Osteoblast (primary cell): ENCODE measurements at regions not wholly inside any gene's neighbourhood (a gene's known extent, or its start where the extent isn't known, plus 50 kb on each side); places are given as distances from the start of the nearest gene placed in this dataset.

Source experiments
- DNase-seq: peaks from one replicate; pipeline ENCODE4 v3.0.0; 2011; ENCODE audit warnings: low spot score, mixed read lengths; ENCODE audit not compliant: insufficient read length; ENCODE audit errors: missing footprints
- H2AFZ ChIP-seq: 2 replicates; pipeline ENCODE4 v1.6.0; 2011; ENCODE audit warnings: mild to moderate bottlenecking, low read length
- H3K27ac ChIP-seq: 2 replicates; pipeline ENCODE4 v1.5.1; 2011; ENCODE audit warnings: mild to moderate bottlenecking, low read depth, low read length, moderate library complexity
- H3K27me3 ChIP-seq: 2 replicates; pipeline ENCODE4 v1.6.0; 2012; ENCODE audit warnings: mild to moderate bottlenecking, control low read depth, inconsistent platforms, low read length, moderate library complexity; ENCODE audit not compliant: insufficient read depth
- H3K36me3 ChIP-seq: 2 replicates; pipeline ENCODE4 v1.5.1; 2011; ENCODE audit warnings: mild to moderate bottlenecking, low read length, control low read depth, moderate library complexity; ENCODE audit not compliant: insufficient read depth
- H3K4me1 ChIP-seq: 2 replicates; pipeline ENCODE4 v1.5.1; 2011; ENCODE audit warnings: mild to moderate bottlenecking, low read length, control low read depth, moderate library complexity; ENCODE audit not compliant: insufficient read depth
- H3K4me2 ChIP-seq: 2 replicates; pipeline ENCODE4 v1.6.0; 2011; ENCODE audit warnings: mild to moderate bottlenecking, low read length; ENCODE audit not compliant: insufficient read depth
- H3K4me3 ChIP-seq: fragments of 200-600 bp; sonication (generic); 3 replicates; pipeline ENCODE4 v1.5.1; 2012; ENCODE audit warnings: mild to moderate bottlenecking, low read length, inconsistent platforms; ENCODE audit not compliant: insufficient read depth
- H3K79me2 ChIP-seq: 2 replicates; pipeline ENCODE4 v1.6.0; 2012; ENCODE audit warnings: mild to moderate bottlenecking, low read length, control low read depth, inconsistent platforms; ENCODE audit not compliant: insufficient read depth
- H3K9me3 ChIP-seq: 2 replicates; pipeline ENCODE4 v1.5.1; 2011; ENCODE audit warnings: low read depth, low read length, control low read depth
- H4K20me1 ChIP-seq: 2 replicates; pipeline ENCODE4 v1.6.0; 2012; ENCODE audit warnings: mild to moderate bottlenecking, low read length, control low read depth; ENCODE audit not compliant: insufficient read depth
- TF ChIP-seq, protein P1 (sequence below): IDR thresholded peaks from 2 replicates; pipeline ENCODE4 v1.5.1; 2011; ENCODE audit warnings: mild to moderate bottlenecking, low read depth, low read length, moderate library complexity; ENCODE audit errors: extremely low read depth

DNA sequence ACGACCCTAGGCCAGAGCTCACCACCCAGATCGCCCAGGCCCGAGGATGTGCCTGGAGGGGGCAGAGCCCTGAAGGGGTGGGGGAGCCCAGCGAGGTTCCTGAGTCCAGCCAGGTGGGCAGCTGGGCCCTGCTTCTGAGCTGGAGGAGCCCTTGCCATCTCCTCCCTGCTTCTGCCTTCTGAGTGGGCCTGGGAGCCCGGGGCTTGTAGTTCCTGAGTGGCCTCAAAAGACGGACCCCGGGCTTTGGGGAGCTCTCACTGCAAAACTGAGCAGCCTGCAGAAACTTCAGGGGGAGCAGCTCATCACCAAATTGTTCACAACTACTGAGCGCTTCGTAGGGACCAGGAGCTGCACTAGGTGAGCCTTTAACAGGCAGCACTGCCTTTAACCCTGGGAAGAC lies 112.1 kb downstream of the NCOR2 start:
- DNase-seq: no peak
- peaks cover 77% of the 10 kb centered on the region for H4K20me1 ChIP-seq
- peaks cover 3% of the 10 kb centered on the region for H3K79me2 ChIP-seq
- H3K27ac ChIP-seq: peak overlapping the region; percentile 51
- no peak overlapping the region for H3K4me3 ChIP-seq
- peaks cover 26% of the 10 kb centered on the region for H3K36me3 ChIP-seq
- no peaks in the 10 kb centered on the region for H3K9me3 ChIP-seq
- TF ChIP-seq, protein P1, sequence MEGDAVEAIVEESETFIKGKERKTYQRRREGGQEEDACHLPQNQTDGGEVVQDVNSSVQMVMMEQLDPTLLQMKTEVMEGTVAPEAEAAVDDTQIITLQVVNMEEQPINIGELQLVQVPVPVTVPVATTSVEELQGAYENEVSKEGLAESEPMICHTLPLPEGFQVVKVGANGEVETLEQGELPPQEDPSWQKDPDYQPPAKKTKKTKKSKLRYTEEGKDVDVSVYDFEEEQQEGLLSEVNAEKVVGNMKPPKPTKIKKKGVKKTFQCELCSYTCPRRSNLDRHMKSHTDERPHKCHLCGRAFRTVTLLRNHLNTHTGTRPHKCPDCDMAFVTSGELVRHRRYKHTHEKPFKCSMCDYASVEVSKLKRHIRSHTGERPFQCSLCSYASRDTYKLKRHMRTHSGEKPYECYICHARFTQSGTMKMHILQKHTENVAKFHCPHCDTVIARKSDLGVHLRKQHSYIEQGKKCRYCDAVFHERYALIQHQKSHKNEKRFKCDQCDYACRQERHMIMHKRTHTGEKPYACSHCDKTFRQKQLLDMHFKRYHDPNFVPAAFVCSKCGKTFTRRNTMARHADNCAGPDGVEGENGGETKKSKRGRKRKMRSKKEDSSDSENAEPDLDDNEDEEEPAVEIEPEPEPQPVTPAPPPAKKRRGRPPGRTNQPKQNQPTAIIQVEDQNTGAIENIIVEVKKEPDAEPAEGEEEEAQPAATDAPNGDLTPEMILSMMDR: no peak
- no peaks in the 10 kb centered on the region for H3K27me3 ChIP-seq
- H3K4me1 ChIP-seq: peaks cover 35% of the 10 kb centered on the region
- no peak overlapping the region for H3K4me2 ChIP-seq
- no peak overlapping the region for H2AFZ ChIP-seq

DNA sequence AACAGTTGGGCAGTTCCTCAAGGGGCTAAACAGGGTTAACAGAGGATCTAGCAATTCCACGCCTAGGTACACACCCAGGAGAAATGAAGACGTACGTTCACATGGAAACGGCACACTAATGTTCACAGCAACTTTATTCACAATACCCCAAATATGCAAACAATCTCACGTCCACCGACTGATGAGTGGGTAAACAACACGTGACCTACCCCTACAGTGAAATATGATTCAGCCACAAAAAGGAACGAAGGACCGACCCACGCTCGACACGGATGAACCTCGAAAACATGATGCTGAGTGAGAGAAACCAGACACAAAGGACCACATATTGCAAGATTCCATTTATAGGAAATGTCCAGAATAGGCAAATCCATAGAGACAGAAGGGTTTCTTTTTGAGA lies 112.7 kb downstream of the NCOR2 start:
- peaks cover 22% of the 10 kb centered on the region for H3K36me3 ChIP-seq
- TF ChIP-seq, protein P1: no peak
- no peak overlapping the region for H3K4me3 ChIP-seq
- H3K4me2 ChIP-seq: no peak overlapping the region
- H3K79me2 ChIP-seq: peaks cover 4% of the 10 kb centered on the region
- H3K9me3 ChIP-seq: no peaks in the 10 kb centered on the region
- peak overlapping the region; percentile 64 for H3K27ac ChIP-seq
- H3K4me1 ChIP-seq: peaks cover 35% of the 10 kb centered on the region
- H2AFZ ChIP-seq: no peak overlapping the region
- peaks cover 77% of the 10 kb centered on the region for H4K20me1 ChIP-seq
- no peak for DNase-seq
- H3K27me3 ChIP-seq: no peaks in the 10 kb centered on the region

DNA sequence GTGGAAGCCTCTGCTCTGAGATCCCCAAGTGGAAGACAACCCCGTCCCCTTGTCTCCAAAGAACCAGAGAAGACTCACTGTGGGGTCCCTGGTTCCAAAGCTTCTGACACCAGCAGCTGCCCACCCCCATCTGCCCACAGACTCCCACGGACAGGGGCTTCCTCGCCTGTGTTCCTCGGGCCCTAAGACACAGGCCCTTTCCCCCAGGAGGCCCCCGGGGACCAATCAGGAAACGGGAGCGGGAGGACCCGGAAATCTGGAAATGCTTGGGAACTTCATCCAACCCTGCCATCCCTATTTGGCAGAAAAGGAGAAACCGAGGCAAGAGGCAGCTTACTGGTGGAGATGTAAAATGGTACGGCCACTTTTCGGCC lies 113.1 kb downstream of the NCOR2 start:
- Histone ChIP-seq H3K4me2 (no peak overlapping the region), H3K27ac (peak overlapping the region; percentile 64)

DNA sequence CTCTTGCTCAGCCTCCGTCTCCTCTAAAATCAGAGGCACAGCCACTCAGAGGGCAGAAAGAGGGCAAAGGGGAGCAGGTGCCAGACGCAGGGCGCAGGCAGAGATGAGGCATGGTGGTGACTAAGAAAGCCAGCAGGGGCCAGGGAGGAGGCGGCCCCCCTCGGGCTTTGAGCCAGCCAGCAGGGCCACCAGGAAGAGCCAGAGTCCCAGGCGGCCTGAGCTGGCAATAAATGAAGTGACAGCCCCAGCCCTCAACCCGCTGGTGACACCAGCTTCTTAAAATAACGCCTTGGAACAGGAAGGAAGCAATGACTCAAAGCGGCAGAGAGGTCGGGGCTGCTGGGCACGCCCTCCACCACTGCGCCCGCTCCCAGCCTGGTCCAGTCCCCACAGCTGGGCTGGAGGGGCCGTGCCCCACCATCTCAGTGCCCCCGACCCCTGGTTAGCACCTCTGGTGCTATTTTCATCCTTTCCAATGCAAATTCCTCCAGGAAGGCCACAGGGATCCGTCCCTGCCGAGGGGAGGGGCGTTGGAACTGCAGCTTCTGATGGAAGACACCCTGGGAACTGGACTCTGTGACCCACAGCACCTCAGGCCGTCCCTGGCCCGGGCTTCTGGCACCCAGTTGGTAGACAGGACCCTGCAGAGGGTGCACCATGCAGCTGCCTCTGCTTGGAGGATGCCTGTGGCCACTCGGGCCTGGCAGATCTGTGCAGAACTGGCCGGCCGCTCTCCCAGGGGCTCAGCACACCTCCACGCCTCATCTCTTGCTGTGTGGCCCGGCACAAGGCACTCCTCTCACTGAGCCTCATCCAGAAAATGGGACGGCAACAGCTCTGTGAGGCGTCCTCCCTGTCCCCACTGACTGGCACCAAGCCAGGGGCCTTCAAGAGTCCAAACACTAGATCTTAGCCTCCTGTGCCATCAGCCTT lies 113.7 kb downstream of the NCOR2 start:
- H3K36me3 ChIP-seq: peaks cover 17% of the 10 kb centered on the region
- no peaks in the 10 kb centered on the region for H3K27me3 ChIP-seq
- H3K27ac ChIP-seq: peak overlapping the region; percentile 64
- peaks cover 69% of the 10 kb centered on the region for H4K20me1 ChIP-seq
- peaks cover 4% of the 10 kb centered on the region for H3K79me2 ChIP-seq
- no peak overlapping the region for H2AFZ ChIP-seq
- no peak overlapping the region for H3K4me2 ChIP-seq
- DNase-seq: peak; percentile 99
- peaks cover 35% of the 10 kb centered on the region for H3K4me1 ChIP-seq
- no peaks in the 10 kb centered on the region for H3K9me3 ChIP-seq
- no peak overlapping the region for H3K4me3 ChIP-seq
- TF ChIP-seq, protein P1: no peak

More for the DNA sequence above, 113.1 kb downstream of the NCOR2 start:
- TF ChIP-seq, protein P1: no peak
- Histone ChIP-seq H2AFZ (no peak overlapping the region), H3K36me3 (peaks cover 18% of the 10 kb centered on the region), H3K9me3 (no peaks in the 10 kb centered on the region), H3K79me2 (peaks cover 4% of the 10 kb centered on the region), H3K4me3 (no peak overlapping the region), H3K4me1 (peaks cover 35% of the 10 kb centered on the region), H3K27me3 (no peaks in the 10 kb centered on the region), H4K20me1 (peaks cover 74% of the 10 kb centered on the region)
- peak; percentile 80 for DNase-seq
